VCaP (cell line): ENCODE measurements at regions not wholly inside any gene's neighbourhood (a gene's known extent, or its start where the extent isn't known, plus 50 kb on each side); places are given as distances from the start of the nearest gene placed in this dataset.
"Not testable (repeated sequence)": the region's sequence is repeated elsewhere in the genome, so short reads cannot be mapped to it uniquely, and the experiment has no call there.

Experiments used
- H3K27ac ChIP-seq: fragments of 450-650 bp; 2 replicates; pipeline ENCODE4 v1.5.1; 2017
- CTCF ChIP-seq: fragments of 450-650 bp; conservative IDR thresholded peaks from 2 replicates; pipeline ENCODE4 v1.5.1; 2017; ENCODE audit warnings: mild to moderate bottlenecking, moderate library complexity

- no peak for TF ChIP-seq CTCF
- no peak overlapping the region for H3K27ac ChIP-seq
Measured at GRCh38 chr2:180238729-180239128, 231.6 kb upstream of the CWC22 start.

- not testable (repeated sequence) for H3K27ac ChIP-seq
Measured at GRCh38 chr2:180236061-180236460, 229.0 kb upstream of the CWC22 start.

- not testable (repeated sequence) for H3K27ac ChIP-seq
Measured at GRCh38 chr2:180235506-180235905, 228.4 kb upstream of the CWC22 start.

GRCh38 chr2:180234991-180235390 lies 227.9 kb upstream of the CWC22 start:
- H3K27ac ChIP-seq = not testable (repeated sequence)

GRCh38 chr2:180231015-180231414 lies 223.9 kb upstream of the CWC22 start:
- no peak overlapping the region for H3K27ac ChIP-seq
- TF ChIP-seq CTCF = no peak

- H3K27ac ChIP-seq = no peak overlapping the region
- TF ChIP-seq CTCF = no peak
Measured at GRCh38 chr2:180227461-180227860, 220.4 kb upstream of the CWC22 start.

GRCh38 chr2:180225118-180225517 lies 218.0 kb upstream of the CWC22 start:
- no peak overlapping the region for H3K27ac ChIP-seq
- TF ChIP-seq CTCF = no peak

- TF ChIP-seq CTCF = no peak
- no peak overlapping the region for H3K27ac ChIP-seq
Measured at GRCh38 chr2:180222644-180223043, 215.5 kb upstream of the CWC22 start.

- TF ChIP-seq CTCF = no peak
- H3K27ac ChIP-seq = no peak overlapping the region
Measured at GRCh38 chr2:180219491-180219890, 212.4 kb upstream of the CWC22 start.

- TF ChIP-seq CTCF = no peak
- H3K27ac ChIP-seq = no peak overlapping the region; the same call in 1 of the 2 replicates
Measured at GRCh38 chr2:180208841-180209240, 201.7 kb upstream of the CWC22 start.
